Spleen (tissue), 11 donors: ENCODE measurements at regions not wholly inside any gene's neighbourhood (a gene's known extent, or its start where the extent isn't known, plus 50 kb on each side); places are given as distances from the start of the nearest gene placed in this dataset.
"Not testable (repeated sequence)": the region's sequence is repeated elsewhere in the genome, so short reads cannot be mapped to it uniquely, and the experiment has no call there.

Experiments used
- DNase-seq: peaks from one replicate; pipeline ENCODE4 v3.0.0-alpha.2; 2020
- H3K27ac ChIP-seq, 8 donors: fragments of 200-600 bp; sonication (generic) in 7 of 8; 1 replicate in 4 of 8; 2 replicates in 4 of 8; pipeline versions ENCODE4 v1.5.0 to v1.8.0; 2016 to 2021; ENCODE audit warnings: inconsistent platforms in 4 of 8, mild to moderate bottlenecking in 4 of 8, moderate library complexity in 1 of 8
- H3K27me3 ChIP-seq, 7 donors: fragments of 200-600 bp; sonication (generic) in 6 of 7; replicated peaks in 1 of 7; 1 replicate in 4 of 7; 2 replicates in 3 of 7; pipeline versions ENCODE4 v1.5.0 to v1.8.0; 2016 to 2021; ENCODE audit warnings: inconsistent platforms in 3 of 7, mild to moderate bottlenecking in 1 of 7
- H3K36me3 ChIP-seq, 6 donors: fragments of 200-600 bp; sonication (generic) in 5 of 6; 1 replicate in 4 of 6; 2 replicates in 2 of 6; pipeline versions ENCODE4 v1.5.0 to v1.8.0; 2016 to 2021; ENCODE audit warnings: inconsistent platforms in 2 of 6
- H3K4me1 ChIP-seq, 6 donors: fragments of 200-600 bp; sonication (generic) in 5 of 6; 1 replicate in 3 of 6; 2 replicates in 3 of 6; pipeline versions ENCODE4 v1.5.0 to v1.8.0; 2016 to 2021; ENCODE audit warnings: inconsistent platforms in 3 of 6
- H3K4me3 ChIP-seq, 8 donors: fragments of 200-600 bp; sonication (generic) in 7 of 8; 1 replicate in 4 of 8; 2 replicates in 4 of 8; pipeline versions ENCODE4 v1.5.0 to v1.8.0; 2016 to 2021; ENCODE audit warnings: inconsistent platforms in 4 of 8, mild to moderate bottlenecking in 4 of 8, moderate library complexity in 2 of 8
- H3K9me3 ChIP-seq, 8 donors: fragments of 200-600 bp; sonication (generic) in 7 of 8; 1 replicate in 4 of 8; 2 replicates in 4 of 8; pipeline versions ENCODE4 v1.5.0 to v1.8.0; 2016 to 2021; ENCODE audit warnings: inconsistent platforms in 4 of 8
- POLR2A ChIP-seq, 3 donors: fragments of 450-650 bp; IDR thresholded peaks; one replicate each; pipeline ENCODE4 v1.5.1; 2017; ENCODE audit warnings: antibody characterized with exemption in 3 of 3, mild to moderate bottlenecking in 1 of 3
- POLR2AphosphoS5 ChIP-seq, 3 donors: sonication (generic); formaldehyde crosslinking; IDR thresholded peaks; one replicate each; pipeline ENCODE4 v1.5.1; 2017; ENCODE audit warnings: antibody characterized with exemption in 3 of 3
- WGBS, 5 donors: extraction: QIAGEN DNeasy Blood & Tissue Kit in 3 of 5; methylation state at CpG; one replicate each; pipeline versions ENCODE4 v1.1.5 to v1.1.7; 2013 to 2018; 5-methylcytosine and 5-hydroxymethylcytosine counted together
- intact Hi-C: fragments of 100-400 bp; cut with DNase I; formaldehyde crosslinking; loops from one replicate; pipeline ENCODE4 v1.15.0; 2023; ENCODE audit warnings: low total_unique reads
- TF ChIP-seq, protein P1 (sequence below), 11 experiments: fragments of 200-600 bp in 7 of 11; fragments of 450-650 bp in 4 of 11; sonication (generic) in 4 of 11; IDR thresholded peaks in 8 of 11; conservative IDR thresholded peaks in 3 of 11; 1 replicate in 7 of 11; 2 replicates in 4 of 11; pipeline versions ENCODE4 v1.4.0 to v1.8.0; 2016 to 2021; ENCODE audit warnings: antibody characterized with exemption in 11 of 11, inconsistent platforms in 4 of 11, mild to moderate bottlenecking in 1 of 11
- donor health status: healthy with polysubstance abuse.
- donor health status: DM: no; HTN: no; CAD: no; lungs with moderate emphysema.
- donor health status: DM: no; HTN: no; CAD: no.
- donor health status: Bipolar disorder and iron deficiency.
- donor health status: healthy.
- donor health status: DM: no; HTN: no; CAD: no.
- donor health status: DM: yes; HTN: yes; CAD: no.

DNA sequence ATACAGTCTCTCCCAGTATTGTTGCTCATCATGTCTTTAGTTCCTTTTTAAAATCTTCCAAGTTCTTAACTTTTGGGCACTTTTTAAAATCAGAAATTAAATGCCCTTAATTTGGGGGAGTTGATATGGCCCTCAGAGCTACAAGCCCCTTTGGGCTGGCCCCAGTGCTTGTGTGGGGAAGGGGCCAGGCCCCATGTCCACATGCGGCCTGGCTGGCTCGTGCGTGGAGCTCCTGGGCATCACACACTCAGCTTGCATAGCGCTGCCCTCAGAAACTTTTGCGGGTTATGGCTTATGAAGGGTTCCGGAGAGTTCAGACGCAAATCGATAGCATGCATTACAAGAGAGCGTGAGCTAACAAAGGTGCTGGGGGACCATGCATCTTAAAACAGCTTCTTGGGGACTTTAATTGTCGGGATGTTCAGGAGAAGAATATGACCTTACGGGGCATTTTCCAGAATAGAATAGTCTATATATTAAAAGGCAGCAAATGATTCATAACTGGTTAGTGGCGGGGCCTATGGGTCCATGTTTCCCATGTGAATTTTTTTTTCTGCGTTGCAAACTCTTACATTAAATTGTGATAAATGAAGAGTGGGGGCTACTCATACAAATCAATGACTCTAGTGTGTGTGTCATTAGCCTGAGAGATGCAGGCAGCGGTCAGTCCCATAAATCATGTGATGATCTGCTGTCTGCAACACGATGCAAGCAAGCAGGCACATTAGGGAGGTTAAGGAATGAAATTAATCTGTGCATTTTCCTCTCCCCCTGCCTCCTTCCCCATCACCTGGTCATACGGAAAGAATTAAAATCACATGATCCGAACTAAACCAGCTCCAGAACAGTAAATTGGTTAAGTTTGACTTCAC, 185.8 kb upstream of the TSHZ3 start:
- 83 to 91% (median 90%) methylated on average over 17 of the region's 17 CpGs for WGBS, 5 donors
- H3K4me1 ChIP-seq: no peaks in the 10 kb centered on the region
- H3K4me3 ChIP-seq: no peak overlapping the region
- intact Hi-C loops: no loop called here
- H3K27ac ChIP-seq: no peak overlapping the region
- no peak for DNase-seq
- peaks cover 0 to 21% (median 14%) of the 10 kb centered on the region in 8 donors for H3K9me3 ChIP-seq
- no peaks in the 10 kb centered on the region for H3K36me3 ChIP-seq
- TF ChIP-seq POLR2A (IDR thresholded peaks at IDR 0.05) (no peak), POLR2AphosphoS5 (IDR thresholded peaks at IDR 0.05) (no peak)
- TF ChIP-seq, protein P1, sequence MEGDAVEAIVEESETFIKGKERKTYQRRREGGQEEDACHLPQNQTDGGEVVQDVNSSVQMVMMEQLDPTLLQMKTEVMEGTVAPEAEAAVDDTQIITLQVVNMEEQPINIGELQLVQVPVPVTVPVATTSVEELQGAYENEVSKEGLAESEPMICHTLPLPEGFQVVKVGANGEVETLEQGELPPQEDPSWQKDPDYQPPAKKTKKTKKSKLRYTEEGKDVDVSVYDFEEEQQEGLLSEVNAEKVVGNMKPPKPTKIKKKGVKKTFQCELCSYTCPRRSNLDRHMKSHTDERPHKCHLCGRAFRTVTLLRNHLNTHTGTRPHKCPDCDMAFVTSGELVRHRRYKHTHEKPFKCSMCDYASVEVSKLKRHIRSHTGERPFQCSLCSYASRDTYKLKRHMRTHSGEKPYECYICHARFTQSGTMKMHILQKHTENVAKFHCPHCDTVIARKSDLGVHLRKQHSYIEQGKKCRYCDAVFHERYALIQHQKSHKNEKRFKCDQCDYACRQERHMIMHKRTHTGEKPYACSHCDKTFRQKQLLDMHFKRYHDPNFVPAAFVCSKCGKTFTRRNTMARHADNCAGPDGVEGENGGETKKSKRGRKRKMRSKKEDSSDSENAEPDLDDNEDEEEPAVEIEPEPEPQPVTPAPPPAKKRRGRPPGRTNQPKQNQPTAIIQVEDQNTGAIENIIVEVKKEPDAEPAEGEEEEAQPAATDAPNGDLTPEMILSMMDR (IDR thresholded peaks at IDR 0.05 in 8 of 11, conservative IDR thresholded peaks at IDR 0.05 in 3 of 11): no peak
- peaks cover 0 to 4% (median 0%) of the 10 kb centered on the region in 7 donors for H3K27me3 ChIP-seq

DNA sequence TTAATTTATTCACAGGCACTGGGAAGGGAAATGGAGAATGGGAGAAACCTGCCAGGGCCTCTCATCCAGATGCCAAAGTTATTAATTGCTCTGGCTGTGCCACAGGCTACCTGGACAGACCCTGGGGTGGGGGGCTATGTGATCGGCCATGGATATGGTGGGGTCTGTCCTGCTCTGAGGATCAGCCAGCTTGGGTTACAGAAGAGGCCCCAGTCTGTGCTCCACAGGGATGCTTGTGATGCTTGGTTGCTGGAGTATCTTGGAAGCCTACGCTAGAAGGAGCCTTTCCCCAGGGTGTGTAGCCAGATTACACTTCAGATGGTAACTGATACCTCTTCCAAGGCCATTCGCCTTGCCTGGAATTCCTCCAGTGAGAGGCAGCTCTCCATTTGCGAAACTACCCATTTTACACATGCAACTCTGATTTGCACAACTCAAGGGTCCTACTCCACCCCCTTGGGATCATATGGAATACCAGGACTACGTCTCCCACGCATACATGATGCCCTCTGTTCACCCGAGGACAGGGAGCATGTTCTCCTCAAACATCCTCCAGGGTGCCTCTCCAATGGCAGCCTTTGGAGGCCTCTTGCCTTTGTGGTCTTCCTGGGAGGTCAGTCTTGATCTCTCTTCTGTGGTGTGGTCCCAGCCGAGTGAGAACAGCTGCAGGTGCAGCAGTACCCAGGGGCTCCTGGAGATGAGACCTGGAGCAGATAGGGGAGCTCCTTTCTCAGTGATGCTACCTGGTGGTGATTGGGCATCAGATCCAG, 186.6 kb upstream of the TSHZ3 start:
- Histone ChIP-seq H3K9me3 (peaks cover 0 to 21% (median 14%) of the 10 kb centered on the region in 8 donors), H3K27me3 (peaks cover 0 to 4% (median 0%) of the 10 kb centered on the region in 7 donors), H3K4me3 (no peak overlapping the region), H3K4me1 (no peaks in the 10 kb centered on the region), H3K36me3 (no peaks in the 10 kb centered on the region), H3K27ac (no peak overlapping the region)
- TF ChIP-seq POLR2AphosphoS5 (IDR thresholded peaks at IDR 0.05) (no peak), POLR2A (IDR thresholded peaks at IDR 0.05) (no peak)
- TF ChIP-seq, protein P1 (IDR thresholded peaks at IDR 0.05 in 8 of 11, conservative IDR thresholded peaks at IDR 0.05 in 3 of 11): no peak
- DNase-seq: no peak
- intact Hi-C loops: no loop called here
- 76 to 89% (median 83%) methylated on average over 8 of the region's 8 CpGs for WGBS, 5 donors

DNA sequence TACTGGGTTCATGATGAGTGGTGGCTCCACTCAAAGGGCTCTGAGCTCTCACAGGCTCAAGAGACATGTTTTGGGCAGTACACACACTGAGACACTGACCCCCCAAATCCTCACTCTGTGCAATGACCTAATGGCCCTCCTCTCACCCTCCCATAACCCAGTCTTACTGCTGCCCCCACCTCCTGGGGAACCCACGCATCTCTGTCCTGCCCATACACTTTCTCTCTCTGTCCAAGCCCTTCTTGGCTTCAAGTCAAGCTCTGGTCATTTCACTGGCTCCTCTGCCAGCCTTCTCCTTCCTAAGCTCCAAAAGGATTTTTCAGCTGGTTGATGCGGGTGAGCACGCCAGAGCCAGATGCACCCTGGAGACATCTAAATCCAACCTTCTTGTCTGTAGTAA, 187.9 kb upstream of the TSHZ3 start:
- H3K36me3 ChIP-seq: no peaks in the 10 kb centered on the region
- no peak overlapping the region for H3K4me3 ChIP-seq
- DNase-seq: no peak
- H3K9me3 ChIP-seq: peaks cover 0 to 21% (median 14%) of the 10 kb centered on the region in 8 donors
- 86 to 93% (median 93%) methylated on average over 3 of the region's 3 CpGs for WGBS, 5 donors
- H3K27ac ChIP-seq: no peak overlapping the region
- H3K4me1 ChIP-seq: no peaks in the 10 kb centered on the region
- peaks cover 0 to 4% (median 0%) of the 10 kb centered on the region in 7 donors for H3K27me3 ChIP-seq
- intact Hi-C loops: no loop called here
- TF ChIP-seq, protein P1 (IDR thresholded peaks at IDR 0.05 in 8 of 11, conservative IDR thresholded peaks at IDR 0.05 in 3 of 11): no peak
- TF ChIP-seq POLR2AphosphoS5 (IDR thresholded peaks at IDR 0.05): no peak
- no peak for TF ChIP-seq POLR2A (IDR thresholded peaks at IDR 0.05)

DNA sequence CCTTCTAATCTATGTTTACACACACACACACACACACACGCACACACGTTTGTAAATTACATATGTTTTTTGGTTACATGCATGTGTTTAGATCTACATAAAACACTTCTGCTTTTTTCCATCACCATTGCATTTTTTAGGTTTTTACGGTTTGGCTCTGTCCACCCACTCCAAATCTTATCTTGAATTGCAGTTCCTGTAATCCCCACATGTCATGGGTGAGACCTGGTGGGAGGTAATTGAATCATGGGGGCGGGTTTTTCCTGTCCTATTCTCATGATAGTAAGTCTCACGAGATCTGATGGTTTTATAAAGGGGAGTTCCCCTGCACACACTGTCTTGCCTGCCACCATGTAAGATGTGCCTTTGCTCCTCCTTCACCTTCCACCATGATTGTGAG, 188.7 kb upstream of the TSHZ3 start:
- H3K4me1 ChIP-seq, DNase-seq, H3K36me3 ChIP-seq, H3K27ac ChIP-seq, intact Hi-C loops, H3K4me3 ChIP-seq, H3K27me3 ChIP-seq: not testable (repeated sequence)
- WGBS, 5 donors: 61 to 75% (median 68%) methylated on average over 5 of the region's 5 CpGs
- peaks cover 0 to 21% (median 14%) of the 10 kb centered on the region in 8 donors for H3K9me3 ChIP-seq
